ENCODE measurements at regions not wholly inside any gene's neighbourhood (a gene's known extent, or its start where the extent isn't known, plus 50 kb on each side); places are given as distances from the start of the nearest gene placed in this dataset.

GRCh38 chr3:110420158-110420641, 651.4 kb upstream of the NECTIN3 start:
- TF ChIP-seq YY1 (IDR thresholded peaks at IDR 0.05; ENCODE audit: insufficient read depth, insufficient read length) (no peak), SUZ12 (IDR thresholded peaks at IDR 0.05; ENCODE audit: extremely low read depth, insufficient read depth, insufficient read length) (no peak), ZNF274 (IDR thresholded peaks at IDR 0.05; ENCODE audit: low read depth, low read length) (no peak)

Data from NT2/D1 (cell line).